GM19395 (cell line): ENCODE measurements at regions not wholly inside any gene's neighbourhood (a gene's known extent, or its start where the extent isn't known, plus 50 kb on each side); places are given as distances from the start of the nearest gene placed in this dataset.

Experiments used
- ATAC-seq: cut with Tn5 transposase; IDR thresholded peaks from one replicate; pipeline ENCODE4 v1.9.1; 2021; ENCODE audit warnings: mild to moderate bottlenecking, moderate library complexity; ENCODE audit not compliant: unreplicated experiment

DNA sequence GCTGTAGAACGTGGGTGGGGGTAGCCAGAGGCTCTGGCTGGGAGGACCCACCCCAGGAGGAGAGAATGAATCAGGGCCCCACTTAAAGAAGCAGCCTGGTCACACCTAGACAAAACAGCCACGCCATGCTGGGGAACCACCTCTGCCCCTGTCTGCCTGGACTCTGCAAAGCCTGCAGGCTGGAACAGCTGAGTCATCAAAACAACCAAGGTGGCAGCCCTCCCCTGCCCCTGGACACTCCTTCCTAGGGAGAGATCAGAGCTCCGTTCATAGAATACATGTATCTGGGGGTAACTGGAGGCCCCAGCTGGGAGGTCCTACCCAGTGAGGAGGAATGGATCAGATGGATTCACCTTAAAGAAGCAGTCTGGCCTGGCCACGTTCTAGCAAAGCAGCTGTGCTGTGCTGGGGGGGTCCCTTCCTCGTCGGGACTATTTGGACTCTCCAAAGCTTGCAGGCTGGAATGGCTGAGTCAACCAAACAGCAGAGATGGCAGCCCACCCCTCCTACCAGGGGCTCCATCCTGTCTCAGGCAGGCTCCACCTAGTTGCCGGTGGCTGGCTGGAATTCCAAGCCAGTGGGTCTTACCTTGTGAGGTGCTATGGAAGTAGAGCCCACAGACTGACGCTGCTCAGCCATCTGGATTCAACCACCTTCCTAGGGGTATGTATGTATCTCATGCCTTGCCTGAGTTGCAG lies 50.5 kb upstream of the NT5C1B start:
- ATAC-seq, result no peak
